Small intestine (tissue), 7 donors: ENCODE measurements at regions not wholly inside any gene's neighbourhood (a gene's known extent, or its start where the extent isn't known, plus 50 kb on each side); places are given as distances from the start of the nearest gene placed in this dataset.

Experiments
- DNase-seq, 2 donors: peaks; one replicate each; pipeline versions ENCODE4 v3.0.0 to v3.0.0-alpha.2; 2013
- FAIRE-seq: peaks from 2 replicates; lab custom pipeline; 2012; peaks lifted over from hg19 to GRCh38; lab: Jason Lieb, UNC
- H3K27ac ChIP-seq, 3 donors: one replicate each; pipeline ENCODE4 v1.5.1; 2013; ENCODE audit warnings: low read length in 2 of 3, mild to moderate bottlenecking in 2 of 3, control low read depth in 1 of 3, inconsistent platforms in 1 of 3, low read depth in 1 of 3, moderate library complexity in 1 of 3
- H3K27me3 ChIP-seq, 3 donors: one replicate each; pipeline ENCODE4 v1.6.1; 2013; ENCODE audit warnings: low read length in 3 of 3, inconsistent platforms in 1 of 3; ENCODE audit not compliant: control insufficient read depth in 3 of 3, insufficient read depth in 3 of 3
- H3K36me3 ChIP-seq, 3 donors: one replicate each; pipeline ENCODE4 v1.6.1; 2013; ENCODE audit warnings: low read length in 3 of 3, inconsistent platforms in 1 of 3, low read depth in 1 of 3, mild to moderate bottlenecking in 1 of 3, moderate library complexity in 1 of 3; ENCODE audit not compliant: control insufficient read depth in 3 of 3, insufficient read depth in 2 of 3
- H3K4me1 ChIP-seq, 3 donors: one replicate each; pipeline ENCODE4 v1.6.1; 2013; ENCODE audit warnings: low read length in 2 of 3, inconsistent platforms in 1 of 3, low read depth in 1 of 3, mild to moderate bottlenecking in 1 of 3, moderate library complexity in 1 of 3; ENCODE audit not compliant: control insufficient read depth in 3 of 3, insufficient read depth in 2 of 3
- H3K4me3 ChIP-seq, 3 donors: one replicate each; pipeline ENCODE4 v1.5.1; 2013; ENCODE audit warnings: low read length in 3 of 3, control low read depth in 1 of 3, inconsistent platforms in 1 of 3, low read depth in 1 of 3, mild to moderate bottlenecking in 1 of 3, moderate library complexity in 1 of 3
- H3K9me3 ChIP-seq, 2 donors: one replicate each; pipeline ENCODE4 v1.6.1; 2013; ENCODE audit warnings: low read depth in 1 of 2, low read length in 1 of 2; ENCODE audit not compliant: control insufficient read depth in 2 of 2, insufficient read depth in 1 of 2
- WGBS, 3 donors: extraction: QIAGEN DNeasy Blood & Tissue Kit; methylation state at CpG; one replicate each; pipeline ENCODE4 v1.1.7; 2013; 5-methylcytosine and 5-hydroxymethylcytosine counted together
- donor health status: healthy with polysubstance abuse.
- donor health status: control.
- donor health status: control.
- donor health status: Bipolar disorder and iron deficiency.
- donor health status: healthy.

- Histone ChIP-seq H3K9me3 (no peaks in the 10 kb centered on the region), H3K36me3 (no peaks in the 10 kb centered on the region), H3K4me3 (no peak overlapping the region), H3K27ac (no peak overlapping the region), H3K4me1 (no peaks in the 10 kb centered on the region), H3K27me3 (no peaks in the 10 kb centered on the region)
- 72 to 84% (median 75%) methylated on average over 5 of the region's 5 CpGs for WGBS, 3 donors
- DNase-seq = no peak
- no peak for FAIRE-seq
Measured at GRCh38 chr2:2836343-2837070, 505.4 kb upstream of the MYT1L start.

- Histone ChIP-seq H3K36me3 (no peaks in the 10 kb centered on the region), H3K9me3 (no peaks in the 10 kb centered on the region), H3K27ac (no peak overlapping the region), H3K4me3 (no peak overlapping the region), H3K4me1 (no peaks in the 10 kb centered on the region), H3K27me3 (no peaks in the 10 kb centered on the region)
- no peak for DNase-seq
- WGBS, 3 donors = 73 to 79% (median 77%) methylated on average over 10 of the region's 10 CpGs
- FAIRE-seq = no peak
Measured at GRCh38 chr2:2834516-2835254, 503.6 kb upstream of the MYT1L start.

GRCh38 chr2:2834105-2834504 is 503.0 kb upstream of the MYT1L start:
- Histone ChIP-seq H3K27me3 (no peaks in the 10 kb centered on the region), H3K27ac (no peak overlapping the region), H3K4me3 (no peak overlapping the region), H3K4me1 (no peaks in the 10 kb centered on the region), H3K9me3 (no peaks in the 10 kb centered on the region), H3K36me3 (no peaks in the 10 kb centered on the region)
- FAIRE-seq = no peak
- DNase-seq = no peak
- WGBS, 3 donors = 75 to 80% (median 79%) methylated on average over 11 of the region's 11 CpGs

GRCh38 chr2:2832657-2833056 is 501.6 kb upstream of the MYT1L start:
- FAIRE-seq (no peak), DNase-seq (no peak)
- Histone ChIP-seq H3K27ac (no peak overlapping the region), H3K4me1 (no peaks in the 10 kb centered on the region), H3K27me3 (no peaks in the 10 kb centered on the region), H3K4me3 (no peak overlapping the region), H3K9me3 (no peaks in the 10 kb centered on the region), H3K36me3 (no peaks in the 10 kb centered on the region)
- WGBS, 3 donors = 70 to 81% (median 79%) methylated on average over 9 of the region's 9 CpGs

- DNase-seq (no peak), FAIRE-seq (no peak)
- Histone ChIP-seq H3K36me3 (no peaks in the 10 kb centered on the region), H3K4me1 (no peaks in the 10 kb centered on the region), H3K27ac (no peak overlapping the region), H3K4me3 (no peak overlapping the region), H3K27me3 (no peaks in the 10 kb centered on the region), H3K9me3 (no peaks in the 10 kb centered on the region)
- 39 to 46% (median 41%) methylated on average over 11 of the region's 11 CpGs for WGBS, 3 donors
Measured at GRCh38 chr2:2831633-2832032, 500.6 kb upstream of the MYT1L start.

GRCh38 chr2:2830576-2830975 is 499.5 kb upstream of the MYT1L start:
- Histone ChIP-seq H3K4me1 (no peaks in the 10 kb centered on the region), H3K4me3 (no peak overlapping the region), H3K9me3 (no peaks in the 10 kb centered on the region), H3K27ac (no peak overlapping the region), H3K36me3 (no peaks in the 10 kb centered on the region), H3K27me3 (no peaks in the 10 kb centered on the region)
- WGBS, 3 donors = 83 to 92% (median 90%) methylated on average over 3 of the region's 3 CpGs
- DNase-seq (no peak), FAIRE-seq (no peak)

- no peak overlapping the region for H3K27ac ChIP-seq
- no peaks in the 10 kb centered on the region for H3K4me1 ChIP-seq
- DNase-seq = no peak
- WGBS, 3 donors = 69 to 78% (median 73%) methylated on average over 13 of the region's 13 CpGs
- no peak for FAIRE-seq
- H3K27me3 ChIP-seq = no peaks in the 10 kb centered on the region
- no peaks in the 10 kb centered on the region for H3K9me3 ChIP-seq
- H3K36me3 ChIP-seq = no peaks in the 10 kb centered on the region
- no peak overlapping the region for H3K4me3 ChIP-seq
Measured at GRCh38 chr2:2828774-2829368, 497.8 kb upstream of the MYT1L start.

GRCh38 chr2:2827761-2828221 is 496.7 kb upstream of the MYT1L start:
- Histone ChIP-seq H3K4me1 (no peaks in the 10 kb centered on the region), H3K27ac (no peak overlapping the region), H3K4me3 (no peak overlapping the region), H3K36me3 (no peaks in the 10 kb centered on the region), H3K27me3 (no peaks in the 10 kb centered on the region), H3K9me3 (no peaks in the 10 kb centered on the region)
- WGBS, 3 donors = 87 to 92% (median 90%) methylated on average over 8 of the region's 8 CpGs
- DNase-seq = no peak
- no peak for FAIRE-seq
